HepG2 (cell line): ENCODE measurements at regions not wholly inside any gene's neighbourhood (a gene's known extent, or its start where the extent isn't known, plus 50 kb on each side); places are given as distances from the start of the nearest gene placed in this dataset.

Source experiments
- ATAC-seq: fragments of 200-7000 bp; cut with Tn5 transposase; 3 replicates; pipeline ENCODE4 v1.9.1; 2020; ENCODE audit warnings: mild to moderate bottlenecking, moderate library complexity
- BruUV-seq: library from RNA; stranded (reverse); fragments of 400-500 nt; replicated peaks from 2 replicates; lab custom pipeline; 2021; lab: Mats Ljungman, UMichigan
- CTCF ChIA-PET: fragments of 300-600 bp; formaldehyde crosslinking; extraction: SDS; loops from one replicate; lab custom pipeline; 2021; ENCODE audit warnings: low total read pairs, inconsistent platforms, low intra/inter-chr PET ratio; lab: Yijun Ruan, JAX
- POLR2A ChIA-PET: fragments of 350-600 bp; sonication (Branson Sonifier 250); formaldehyde crosslinking; loops from one replicate; lab custom pipeline; 2020; ENCODE audit warnings: antibody characterized with exemption, inconsistent platforms; lab: Yijun Ruan, JAX
- DNase-seq: peaks from one replicate; pipeline ENCODE4 v3.0.0-alpha.2; 2015; ENCODE audit warnings: low spot score
- FAIRE-seq: peaks from 3 replicates; lab custom pipeline; 2011; peaks lifted over from hg19 to GRCh38; lab: Jason Lieb, UNC
- H2AFZ ChIP-seq: one replicate; pipeline ENCODE4 v1.6.1; 2011; ENCODE audit warnings: low read length, inconsistent platforms
- H3K27ac ChIP-seq: fragments of 300-600 bp; 3 replicates; pipeline ENCODE4 v1.8.0; 2011; ENCODE audit warnings: mixed run types, mild to moderate bottlenecking, mixed read lengths, low read length, inconsistent platforms; ENCODE audit not compliant: insufficient read depth; ENCODE audit errors: extremely low read length
- H3K27me3 ChIP-seq, 2 experiments: fragments of 200-600 bp in 1 of 2; 2 replicates in 1 of 2; 3 replicates in 1 of 2; pipeline versions ENCODE4 v1.6.0 to v1.8.0; 2011; ENCODE audit warnings: low read length in 2 of 2, mild to moderate bottlenecking in 2 of 2, moderate library complexity in 2 of 2, inconsistent platforms in 1 of 2; ENCODE audit not compliant: insufficient read depth in 2 of 2, control insufficient read depth in 1 of 2
- H3K36me3 ChIP-seq, 2 experiments: fragments of 200-600 bp in 1 of 2; replicated peaks in 1 of 2; 2 replicates in 1 of 2; 3 replicates in 1 of 2; pipeline versions ENCODE4 v1.5.1 to v1.8.0; 2011; ENCODE audit warnings: low read length in 2 of 2, inconsistent platforms in 1 of 2; ENCODE audit not compliant: insufficient read depth in 2 of 2, control insufficient read depth in 1 of 2
- H3K4me1 ChIP-seq: 2 replicates; pipeline ENCODE4 v1.5.1; 2012; ENCODE audit warnings: low read length, inconsistent platforms; ENCODE audit not compliant: insufficient read depth
- H3K4me2 ChIP-seq: 2 replicates; pipeline ENCODE4 v1.6.0; 2011; ENCODE audit warnings: low read depth, low read length, inconsistent platforms
- H3K4me3 ChIP-seq, 3 experiments: fragments of 200-600 bp in 1 of 3; sonication (generic), shearing (Covaris generic) in 1 of 3; replicated peaks in 1 of 3; 2 replicates each; pipeline ENCODE4 v1.5.1; 2011 to 2016; ENCODE audit warnings: low read length in 3 of 3, inconsistent platforms in 2 of 3, low read depth in 2 of 3, mild to moderate bottlenecking in 2 of 3, control low read depth in 1 of 3, mixed read lengths in 1 of 3; ENCODE audit not compliant: insufficient read depth in 1 of 3
- H3K79me2 ChIP-seq: one replicate; pipeline ENCODE4 v1.6.1; 2011; ENCODE audit warnings: low read length, inconsistent platforms; ENCODE audit not compliant: insufficient read depth
- H3K9ac ChIP-seq: 2 replicates; pipeline ENCODE4 v1.6.0; 2011; ENCODE audit warnings: mild to moderate bottlenecking, low read depth, low read length, inconsistent platforms; ENCODE audit not compliant: insufficient read depth
- H3K9me3 ChIP-seq: 2 replicates; pipeline ENCODE4 v1.5.1; 2012; ENCODE audit warnings: mild to moderate bottlenecking, low read length
- H4K20me1 ChIP-seq: 2 replicates; pipeline ENCODE4 v1.6.0; 2011; ENCODE audit warnings: inconsistent platforms, mild to moderate bottlenecking, low read length, moderate library complexity; ENCODE audit not compliant: insufficient read depth
- AKAP8 ChIP-seq: sonication (generic); formaldehyde crosslinking; IDR thresholded peaks from 2 replicates; pipeline ENCODE4 v1.5.1; 2020; ENCODE audit warnings: mild to moderate bottlenecking, missing genetic modification reagents
- CERS6 ChIP-seq: sonication (generic); formaldehyde crosslinking; IDR thresholded peaks from 2 replicates; pipeline ENCODE4 v1.5.0; 2020; ENCODE audit warnings: missing genetic modification reagents
- JARID2 ChIP-seq: sonication (generic); formaldehyde crosslinking; IDR thresholded peaks from 2 replicates; pipeline ENCODE4 v1.8.1; 2023; ENCODE audit warnings: missing genetic modification reagents, inconsistent platforms; ENCODE audit not compliant: insufficient replicate concordance
- MBD4 ChIP-seq: IDR thresholded peaks from 2 replicates; pipeline ENCODE4 v1.6.1; 2012; ENCODE audit warnings: low read length, inconsistent platforms, borderline replicate concordance
- MTA1 ChIP-seq: sonication (generic); formaldehyde crosslinking; IDR thresholded peaks from 2 replicates; pipeline ENCODE4 v1.4.0; 2020; ENCODE audit warnings: missing genetic modification reagents, mild to moderate bottlenecking, borderline replicate concordance
- NFRKB ChIP-seq: fragments of 450-650 bp; IDR thresholded peaks from 2 replicates; pipeline ENCODE4 v1.6.1; 2017
- SMAD3 ChIP-seq: sonication (generic); formaldehyde crosslinking; IDR thresholded peaks from 2 replicates; pipeline ENCODE4 v1.4.0; 2020; ENCODE audit warnings: missing genetic modification reagents
- STAT5B ChIP-seq: sonication (generic); formaldehyde crosslinking; IDR thresholded peaks from 2 replicates; pipeline ENCODE4 v1.4.0; 2020; ENCODE audit warnings: missing genetic modification reagents
- TMF1 ChIP-seq: sonication (generic); formaldehyde crosslinking; IDR thresholded peaks from 2 replicates; pipeline ENCODE4 v1.8.1; 2022; ENCODE audit warnings: low read depth, missing genetic modification reagents
- ZNF337 ChIP-seq: sonication (generic); formaldehyde crosslinking; IDR thresholded peaks from 2 replicates; pipeline ENCODE4 v1.5.1; 2020; ENCODE audit warnings: missing genetic modification reagents, low read depth, mild to moderate bottlenecking, borderline replicate concordance
- ZNF558 ChIP-seq: sonication (generic); formaldehyde crosslinking; IDR thresholded peaks from 2 replicates; pipeline ENCODE4 v1.9.0; 2022; ENCODE audit warnings: mild to moderate bottlenecking, missing genetic modification reagents, borderline replicate concordance
- ZNF674 ChIP-seq: sonication (generic); formaldehyde crosslinking; IDR thresholded peaks from 2 replicates; pipeline ENCODE4 v1.5.0; 2020; ENCODE audit warnings: low read depth, mild to moderate bottlenecking, missing genetic modification reagents
- ZNF850 ChIP-seq: sonication (generic); formaldehyde crosslinking; conservative IDR thresholded peaks from 2 replicates; pipeline ENCODE4 v1.9.0; 2021; ENCODE audit warnings: mild to moderate bottlenecking, missing genetic modification reagents
- ZSCAN30 ChIP-seq: sonication (generic); formaldehyde crosslinking; IDR thresholded peaks from 2 replicates; pipeline ENCODE4 v1.5.0; 2020; ENCODE audit warnings: mild to moderate bottlenecking, missing genetic modification reagents
- in situ Hi-C: cut with HindIII; loops from 2 replicates; pipeline ENCODE4 v1.10.0; 2017; ENCODE audit warnings: low pct_unique_long_range_greater_than_20kb; ENCODE audit not compliant: extremely low pct_ligation_motif_present
- intact Hi-C: fragments of 100-400 bp; cut with micrococcal nuclease; formaldehyde crosslinking; loops from one replicate; pipeline ENCODE4 v1.10.0; 2022; ENCODE audit not compliant: unreplicated experiment
- TF ChIP-seq, protein P1 (sequence below): sonication (generic); formaldehyde crosslinking; IDR thresholded peaks from 2 replicates; pipeline ENCODE4 v1.8.0; 2022; ENCODE audit warnings: missing genetic modification reagents, mild to moderate bottlenecking, inconsistent platforms, borderline replicate concordance
- TF ChIP-seq, protein P2 (sequence below): sonication (generic); formaldehyde crosslinking; IDR thresholded peaks from 2 replicates; pipeline ENCODE4 v1.8.1; 2023; ENCODE audit warnings: mild to moderate bottlenecking, missing genetic modification reagents

DNA sequence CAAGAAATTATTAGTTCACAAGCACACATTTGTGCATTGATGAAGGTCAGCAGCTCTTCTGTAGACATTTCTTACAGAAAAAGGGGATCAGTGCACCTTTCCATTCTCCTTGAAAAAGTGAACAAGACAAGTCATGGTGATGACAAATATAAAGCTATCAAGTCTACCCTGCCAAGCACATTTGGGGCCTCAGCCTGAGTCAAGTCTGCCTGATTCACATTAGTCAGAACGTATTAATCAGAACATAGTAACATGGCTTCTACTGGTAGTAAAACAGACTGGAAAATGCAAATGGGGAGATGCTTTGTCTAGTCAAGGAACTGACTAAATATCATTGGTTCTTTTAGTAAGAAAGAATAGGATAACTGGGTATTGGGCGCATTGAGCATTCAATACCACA lies 2305.1 kb downstream of the PCDH7 start (continued):
- TF ChIP-seq, protein P1, sequence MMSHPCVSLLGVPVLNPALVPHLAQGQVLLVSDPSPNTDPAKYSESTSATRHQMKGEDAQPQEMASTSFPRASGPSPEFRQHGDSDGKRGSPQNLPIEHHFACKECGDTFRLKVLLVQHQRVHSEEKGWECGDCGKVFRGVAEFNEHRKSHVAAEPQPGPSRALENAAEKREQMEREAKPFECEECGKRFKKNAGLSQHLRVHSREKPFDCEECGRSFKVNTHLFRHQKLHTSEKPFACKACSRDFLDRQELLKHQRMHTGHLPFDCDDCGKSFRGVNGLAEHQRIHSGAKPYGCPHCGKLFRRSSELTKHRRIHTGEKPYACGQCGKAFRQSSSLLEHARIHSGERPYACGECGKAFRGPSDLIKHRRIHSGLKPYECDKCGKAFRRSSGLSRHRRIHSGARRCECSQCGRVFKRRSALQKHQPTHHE: no peak
- no peak for TF ChIP-seq NFRKB
- no peak for TF ChIP-seq CERS6
- no peak for TF ChIP-seq ZNF674 (CRISPR knock-in tag)
- TF ChIP-seq MBD4: no peak
- no peak for TF ChIP-seq ZSCAN30
- TF ChIP-seq ZNF558: no peak
- no peak for TF ChIP-seq ZNF850
- TF ChIP-seq ZNF337 (CRISPR knock-in tag): no peak
- no peak for TF ChIP-seq SMAD3 (CRISPR knock-in tag)
- no peak for TF ChIP-seq STAT5B (CRISPR knock-in tag)

DNA sequence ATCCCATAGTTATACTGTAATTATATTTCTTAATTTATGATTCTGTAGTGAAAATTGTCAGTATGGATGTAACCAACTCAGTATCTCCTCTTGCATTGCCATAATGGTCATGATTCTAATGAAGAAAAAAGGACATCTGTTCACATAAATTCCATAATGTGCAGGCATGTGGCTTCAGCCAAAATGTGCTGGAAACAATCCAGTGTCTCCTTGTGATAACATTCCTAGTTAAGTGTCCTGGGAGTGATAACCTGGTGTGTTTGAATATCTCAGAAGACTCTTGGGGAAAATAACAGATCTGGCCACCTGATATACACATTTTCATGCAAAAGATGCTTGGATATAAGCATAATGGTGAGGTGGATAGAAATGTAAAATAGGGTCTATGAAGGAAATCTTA lies 2309.8 kb downstream of the PCDH7 start:
- Histone ChIP-seq H3K9me3 (no peaks in the 10 kb centered on the region), H4K20me1 (no peaks in the 10 kb centered on the region), H3K9ac (no peak overlapping the region), H2AFZ (no peak overlapping the region), H3K36me3 (no peaks in the 10 kb centered on the region), H3K4me1 (no peaks in the 10 kb centered on the region), H3K4me3 (no peak overlapping the region), H3K27ac (no peak overlapping the region)
- ATAC-seq (no peak), DNase-seq (no peak), FAIRE-seq (no peak)
- BruUV-seq: no TSS peak
- intact Hi-C loops: no loop called here
- POLR2A ChIA-PET: no interaction called here
- TF ChIP-seq, protein P2, sequence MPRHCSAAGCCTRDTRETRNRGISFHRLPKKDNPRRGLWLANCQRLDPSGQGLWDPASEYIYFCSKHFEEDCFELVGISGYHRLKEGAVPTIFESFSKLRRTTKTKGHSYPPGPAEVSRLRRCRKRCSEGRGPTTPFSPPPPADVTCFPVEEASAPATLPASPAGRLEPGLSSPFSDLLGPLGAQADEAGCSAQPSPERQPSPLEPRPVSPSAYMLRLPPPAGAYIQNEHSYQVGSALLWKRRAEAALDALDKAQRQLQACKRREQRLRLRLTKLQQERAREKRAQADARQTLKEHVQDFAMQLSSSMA (CRISPR knock-in tag): no peak
- no peak for TF ChIP-seq TMF1 (CRISPR knock-in tag)
- no peak for TF ChIP-seq AKAP8
- no peak for TF ChIP-seq MTA1 (CRISPR knock-in tag)
- no peak for TF ChIP-seq JARID2
- TF ChIP-seq, all 625 proteins: peak for 0
- no peaks in the 10 kb centered on the region for H3K79me2 ChIP-seq
- no peaks in the 10 kb centered on the region for H3K27me3 ChIP-seq
- in situ Hi-C loops: no loop called here
- no peak overlapping the region for H3K4me2 ChIP-seq
- CTCF ChIA-PET: no interaction called here
